Adrenal gland (tissue), 5 donors: ENCODE measurements at regions not wholly inside any gene's neighbourhood (a gene's known extent, or its start where the extent isn't known, plus 50 kb on each side); places are given as distances from the start of the nearest gene placed in this dataset.

ENCODE experiments used
- POLR2A ChIP-seq, 2 donors: fragments of 450-650 bp; IDR thresholded peaks; one replicate each; pipeline ENCODE4 v1.6.1; 2017; ENCODE audit warnings: antibody characterized with exemption in 2 of 2, mild to moderate bottlenecking in 2 of 2, moderate library complexity in 1 of 2
- TF ChIP-seq, protein P1 (sequence below), 6 experiments: fragments of 450-650 bp in 4 of 6; fragments of 200-600 bp in 2 of 6; sonication (generic) in 1 of 6; IDR thresholded peaks; 1 replicate in 5 of 6; 2 replicates in 1 of 6; pipeline versions ENCODE4 v1.5.1 to v1.8.0; 2016 to 2021; ENCODE audit warnings: antibody characterized with exemption in 6 of 6, mild to moderate bottlenecking in 2 of 6, moderate library complexity in 1 of 6
- donor health status: DM: no; HTN: no; CAD: no.

DNA sequence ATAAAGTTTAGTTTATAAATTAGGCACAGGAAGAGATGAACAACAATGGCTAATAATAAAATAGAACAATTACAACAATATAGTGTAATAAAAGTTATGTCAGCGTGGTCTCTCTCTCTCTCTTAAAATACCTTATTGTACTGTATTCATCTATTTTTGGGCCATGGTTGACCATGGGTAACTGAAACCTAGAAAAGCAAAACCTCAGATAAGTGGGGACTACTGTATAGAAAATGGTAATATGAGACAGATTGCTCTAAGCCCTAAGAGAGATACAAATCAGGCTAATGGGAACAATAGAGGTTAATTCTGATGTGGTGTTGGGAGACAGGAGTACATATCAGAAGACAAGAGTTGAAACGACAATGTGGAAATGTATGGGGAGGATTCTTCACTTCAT is 86.2 kb downstream of the ZNF365 start:
- TF ChIP-seq, protein P1, sequence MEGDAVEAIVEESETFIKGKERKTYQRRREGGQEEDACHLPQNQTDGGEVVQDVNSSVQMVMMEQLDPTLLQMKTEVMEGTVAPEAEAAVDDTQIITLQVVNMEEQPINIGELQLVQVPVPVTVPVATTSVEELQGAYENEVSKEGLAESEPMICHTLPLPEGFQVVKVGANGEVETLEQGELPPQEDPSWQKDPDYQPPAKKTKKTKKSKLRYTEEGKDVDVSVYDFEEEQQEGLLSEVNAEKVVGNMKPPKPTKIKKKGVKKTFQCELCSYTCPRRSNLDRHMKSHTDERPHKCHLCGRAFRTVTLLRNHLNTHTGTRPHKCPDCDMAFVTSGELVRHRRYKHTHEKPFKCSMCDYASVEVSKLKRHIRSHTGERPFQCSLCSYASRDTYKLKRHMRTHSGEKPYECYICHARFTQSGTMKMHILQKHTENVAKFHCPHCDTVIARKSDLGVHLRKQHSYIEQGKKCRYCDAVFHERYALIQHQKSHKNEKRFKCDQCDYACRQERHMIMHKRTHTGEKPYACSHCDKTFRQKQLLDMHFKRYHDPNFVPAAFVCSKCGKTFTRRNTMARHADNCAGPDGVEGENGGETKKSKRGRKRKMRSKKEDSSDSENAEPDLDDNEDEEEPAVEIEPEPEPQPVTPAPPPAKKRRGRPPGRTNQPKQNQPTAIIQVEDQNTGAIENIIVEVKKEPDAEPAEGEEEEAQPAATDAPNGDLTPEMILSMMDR (IDR thresholded peaks at IDR 0.05), result no peak
- no peak for TF ChIP-seq POLR2A (IDR thresholded peaks at IDR 0.05)
